GM23248 (cell line): ENCODE measurements at regions not wholly inside any gene's neighbourhood (a gene's known extent, or its start where the extent isn't known, plus 50 kb on each side); places are given as distances from the start of the nearest gene placed in this dataset.
"Not testable (repeated sequence)": the region's sequence is repeated elsewhere in the genome, so short reads cannot be mapped to it uniquely, and the experiment has no call there.

Source experiments
- DNase-seq: peaks from one replicate; pipeline ENCODE4 v3.0.0-alpha.2; 2015
- H2AFZ ChIP-seq: fragments of 200-600 bp; sonication (generic); 2 replicates; pipeline ENCODE4 v1.6.1; 2016; ENCODE audit warnings: antibody characterized with exemption
- H3F3A ChIP-seq: fragments of 200-600 bp; sonication (generic); 2 replicates; pipeline ENCODE4 v1.6.1; 2016; ENCODE audit warnings: mild to moderate bottlenecking, antibody characterized with exemption, mixed run types; ENCODE audit not compliant: insufficient read depth
- H3K27ac ChIP-seq: fragments of 200-600 bp; sonication (generic); 2 replicates; pipeline ENCODE4 v1.5.1; 2016; ENCODE audit warnings: mild to moderate bottlenecking
- H3K27me3 ChIP-seq: fragments of 200-600 bp; sonication (generic); replicated peaks from 2 replicates; pipeline ENCODE4 v1.6.1; 2016; ENCODE audit warnings: mild to moderate bottlenecking; ENCODE audit not compliant: insufficient read depth
- H3K36me3 ChIP-seq: fragments of 200-600 bp; sonication (generic); 2 replicates; pipeline ENCODE4 v1.6.1; 2016; ENCODE audit warnings: low read depth, mild to moderate bottlenecking
- H3K4me1 ChIP-seq: fragments of 200-600 bp; sonication (generic); 2 replicates; pipeline ENCODE4 v1.6.1; 2016; ENCODE audit warnings: mild to moderate bottlenecking; ENCODE audit not compliant: insufficient read depth
- H3K4me2 ChIP-seq: fragments of 200-600 bp; sonication (generic); one replicate; pipeline ENCODE4 v1.6.1; 2016; ENCODE audit warnings: mild to moderate bottlenecking; ENCODE audit not compliant: unreplicated experiment
- H3K4me3 ChIP-seq: fragments of 200-600 bp; sonication (generic); 2 replicates; pipeline ENCODE4 v1.5.1; 2016; ENCODE audit warnings: mild to moderate bottlenecking
- H3K79me2 ChIP-seq: fragments of 200-600 bp; sonication (generic); 2 replicates; pipeline ENCODE4 v1.6.1; 2016; ENCODE audit warnings: mild to moderate bottlenecking; ENCODE audit not compliant: insufficient read depth
- H3K9ac ChIP-seq: fragments of 200-600 bp; sonication (generic); 2 replicates; pipeline ENCODE4 v1.6.1; 2016; ENCODE audit warnings: mild to moderate bottlenecking
- H3K9me2 ChIP-seq: fragments of 200-600 bp; sonication (generic); 2 replicates; pipeline ENCODE4 v1.6.1; 2016; ENCODE audit warnings: mixed run types, mild to moderate bottlenecking, moderate library complexity; ENCODE audit not compliant: insufficient read depth
- H3K9me3 ChIP-seq: fragments of 200-600 bp; sonication (generic); one replicate; pipeline ENCODE4 v1.6.1; 2017; ENCODE audit warnings: low read depth
- H4K20me1 ChIP-seq: fragments of 200-600 bp; sonication (generic); 2 replicates; pipeline ENCODE4 v1.6.0; 2016; ENCODE audit not compliant: insufficient read depth
- EZH2 ChIP-seq: fragments of 200-600 bp; sonication (generic); IDR thresholded peaks from 2 replicates; pipeline ENCODE4 v1.6.1; 2018; ENCODE audit warnings: antibody characterized with exemption, mild to moderate bottlenecking; ENCODE audit not compliant: insufficient read depth, poor library complexity, severe bottlenecking
- EZH2phosphoT487 ChIP-seq: fragments of 200-600 bp; sonication (generic); IDR thresholded peaks from 2 replicates; pipeline ENCODE4 v1.6.1; 2018; ENCODE audit warnings: antibody characterized with exemption, moderate library complexity, mild to moderate bottlenecking, low read depth; ENCODE audit not compliant: insufficient read depth
- WGBS, 2 experiments: methylation state at CpG; one replicate each; pipeline ENCODE4 v1.1.6; 2015 to 2017; ENCODE audit warnings: low lambda C conversion rate in 2 of 2, low coverage in 1 of 2; ENCODE audit errors: missing lambda C conversion rate in 2 of 2; 5-methylcytosine and 5-hydroxymethylcytosine counted together
- in situ Hi-C: fragments of 300-500 bp; cut with MboI; formaldehyde crosslinking; loops from 2 replicates; pipeline ENCODE4 v1.15.0; 2020

- no peaks in the 10 kb centered on the region for H3F3A ChIP-seq
- H3K4me3 ChIP-seq = no peak overlapping the region
- no peaks in the 10 kb centered on the region for H3K4me1 ChIP-seq
- H3K9ac ChIP-seq = no peak overlapping the region
- TF ChIP-seq EZH2 (no peak), EZH2phosphoT487 (no peak)
- no peaks in the 10 kb centered on the region for H3K9me2 ChIP-seq
- H3K9me3 ChIP-seq = no peaks in the 10 kb centered on the region
- no peaks in the 10 kb centered on the region for H3K36me3 ChIP-seq
- H4K20me1 ChIP-seq = no peaks in the 10 kb centered on the region
- H3K27ac ChIP-seq = no peak overlapping the region
- DNase-seq = no peak
- in situ Hi-C loops = no loop called here
- no peak overlapping the region for H3K4me2 ChIP-seq
- 17 to 19% methylated on average over 5 of the region's 5 CpGs for WGBS, 2 experiments
- H3K27me3 ChIP-seq = 0 out of 2 replicates have a peak, but pooled peaks cover 3% of the 10 kb centered on the region
- H2AFZ ChIP-seq = no peak overlapping the region
- H3K79me2 ChIP-seq = no peaks in the 10 kb centered on the region
These were observed 331.0 kb upstream of the CCL2 start for GRCh38 chr17:33924104-33924503.

- no peak for DNase-seq
- in situ Hi-C loops = no loop called here
- Histone ChIP-seq H3K36me3 (no peaks in the 10 kb centered on the region), H3K27ac (no peak overlapping the region), H3F3A (no peaks in the 10 kb centered on the region), H2AFZ (no peak overlapping the region), H3K9me3 (no peaks in the 10 kb centered on the region), H3K9ac (no peak overlapping the region), H3K9me2 (no peaks in the 10 kb centered on the region), H3K4me2 (no peak overlapping the region), H3K79me2 (no peaks in the 10 kb centered on the region), H3K4me3 (no peak overlapping the region), H3K4me1 (no peaks in the 10 kb centered on the region), H4K20me1 (no peaks in the 10 kb centered on the region), H3K27me3 (0 out of 2 replicates have a peak, but pooled peaks cover 11% of the 10 kb centered on the region)
- WGBS, 2 experiments = 29 to 30% methylated on average over 2 of the region's 2 CpGs
- TF ChIP-seq EZH2 (no peak), EZH2phosphoT487 (no peak)
These were observed 329.4 kb upstream of the CCL2 start for GRCh38 chr17:33925649-33926048.

GRCh38 chr17:33927732-33928133 is 327.4 kb upstream of the CCL2 start:
- Histone ChIP-seq H3K9me2 (no peaks in the 10 kb centered on the region), H3K9me3 (no peaks in the 10 kb centered on the region), H3K4me1 (no peaks in the 10 kb centered on the region), H3K79me2 (no peaks in the 10 kb centered on the region), H3K36me3 (no peaks in the 10 kb centered on the region), H3K4me3 (no peak overlapping the region), H2AFZ (no peak overlapping the region), H3K27ac (no peak overlapping the region), H4K20me1 (no peaks in the 10 kb centered on the region), H3K27me3 (peaks cover 18% of the 10 kb centered on the region; the same call in 1 of the 2 replicates), H3K4me2 (no peak overlapping the region), H3K9ac (no peak overlapping the region), H3F3A (no peaks in the 10 kb centered on the region)
- in situ Hi-C loops = no loop called here
- peak; percentile 50 for DNase-seq
- 3 to 6% methylated on average over 3 of the region's 3 CpGs for WGBS, 2 experiments
- TF ChIP-seq EZH2phosphoT487 (no peak), EZH2 (no peak)

GRCh38 chr17:33929181-33929724 is 325.8 kb upstream of the CCL2 start:
- no peaks in the 10 kb centered on the region for H3K4me1 ChIP-seq
- no peaks in the 10 kb centered on the region for H3K9me3 ChIP-seq
- no peak overlapping the region for H3K4me2 ChIP-seq
- no peak overlapping the region for H3K4me3 ChIP-seq
- in situ Hi-C loops = no loop called here
- H3K27me3 ChIP-seq = peaks cover 29% of the 10 kb centered on the region; the same call in 1 of the 2 replicates
- no peak overlapping the region for H3K9ac ChIP-seq
- no peak for DNase-seq
- H3F3A ChIP-seq = no peaks in the 10 kb centered on the region
- H3K36me3 ChIP-seq = no peaks in the 10 kb centered on the region
- H2AFZ ChIP-seq = no peak overlapping the region
- TF ChIP-seq EZH2 = no peak
- no peak for TF ChIP-seq EZH2phosphoT487
- no peak overlapping the region for H3K27ac ChIP-seq
- H3K9me2 ChIP-seq = no peaks in the 10 kb centered on the region
- no peaks in the 10 kb centered on the region for H3K79me2 ChIP-seq
- WGBS, 2 experiments = 11 to 22% methylated on average over 9 of the region's 9 CpGs
- H4K20me1 ChIP-seq = no peaks in the 10 kb centered on the region

- H3K4me1 ChIP-seq, H3K36me3 ChIP-seq, H2AFZ ChIP-seq, H3K9me3 ChIP-seq, H3K9me2 ChIP-seq, H3K79me2 ChIP-seq, H3K27ac ChIP-seq, H3K4me3 ChIP-seq, H3K4me2 ChIP-seq, H3K9ac ChIP-seq, in situ Hi-C loops, H3F3A ChIP-seq, H4K20me1 ChIP-seq, DNase-seq: not testable (repeated sequence)
- H3K27me3 ChIP-seq = peaks cover 38% of the 10 kb centered on the region
- WGBS, 2 experiments = 48 to 50% methylated on average over 19 of the region's 19 CpGs
These were observed 323.8 kb upstream of the CCL2 start for GRCh38 chr17:33931148-33931814.
